ENCODE measurements at regions not wholly inside any gene's neighbourhood (a gene's known extent, or its start where the extent isn't known, plus 50 kb on each side); places are given as distances from the start of the nearest gene placed in this dataset.

- intact Hi-C loops (cut with micrococcal nuclease; ENCODE audit: unreplicated experiment) = no loop called here
- CTCF ChIA-PET = no interaction called here
- no peak overlapping the region for H3K27ac ChIP-seq (ENCODE audit: low read length)
Measured at GRCh38 chr2:144796936-144797335, 277.0 kb upstream of the ZEB2 start.

GRCh38 chr2:144796164-144796563, 276.2 kb upstream of the ZEB2 start:
- in situ Hi-C loops (cut with HindIII; ENCODE audit: low pct_unique_long_range_greater_than_20kb, low sequenced_read_pairs) (no loop called here), intact Hi-C loops (cut with micrococcal nuclease; ENCODE audit: unreplicated experiment) (no loop called here)
- no peak overlapping the region for H3K4me3 ChIP-seq (ENCODE audit: low read depth in 2 of 2, low read length in 2 of 2)
- ATAC-seq (no peak), DNase-seq (ENCODE audit: low read depth, low spot score) (no peak)
- no peaks in the 10 kb centered on the region for H3K36me3 ChIP-seq (ENCODE audit: control insufficient read depth, insufficient read depth, low read length)
- H3K27me3 ChIP-seq (ENCODE audit: control insufficient read depth, insufficient read depth, low read length) = no peaks in the 10 kb centered on the region
- TF ChIP-seq POLR2AphosphoS5 (IDR thresholded peaks at IDR 0.05; ENCODE audit: low read depth, low read length) = no peak
- no peak for TF ChIP-seq CTCF (IDR thresholded peaks at IDR 0.05)
- TF ChIP-seq, protein P1, sequence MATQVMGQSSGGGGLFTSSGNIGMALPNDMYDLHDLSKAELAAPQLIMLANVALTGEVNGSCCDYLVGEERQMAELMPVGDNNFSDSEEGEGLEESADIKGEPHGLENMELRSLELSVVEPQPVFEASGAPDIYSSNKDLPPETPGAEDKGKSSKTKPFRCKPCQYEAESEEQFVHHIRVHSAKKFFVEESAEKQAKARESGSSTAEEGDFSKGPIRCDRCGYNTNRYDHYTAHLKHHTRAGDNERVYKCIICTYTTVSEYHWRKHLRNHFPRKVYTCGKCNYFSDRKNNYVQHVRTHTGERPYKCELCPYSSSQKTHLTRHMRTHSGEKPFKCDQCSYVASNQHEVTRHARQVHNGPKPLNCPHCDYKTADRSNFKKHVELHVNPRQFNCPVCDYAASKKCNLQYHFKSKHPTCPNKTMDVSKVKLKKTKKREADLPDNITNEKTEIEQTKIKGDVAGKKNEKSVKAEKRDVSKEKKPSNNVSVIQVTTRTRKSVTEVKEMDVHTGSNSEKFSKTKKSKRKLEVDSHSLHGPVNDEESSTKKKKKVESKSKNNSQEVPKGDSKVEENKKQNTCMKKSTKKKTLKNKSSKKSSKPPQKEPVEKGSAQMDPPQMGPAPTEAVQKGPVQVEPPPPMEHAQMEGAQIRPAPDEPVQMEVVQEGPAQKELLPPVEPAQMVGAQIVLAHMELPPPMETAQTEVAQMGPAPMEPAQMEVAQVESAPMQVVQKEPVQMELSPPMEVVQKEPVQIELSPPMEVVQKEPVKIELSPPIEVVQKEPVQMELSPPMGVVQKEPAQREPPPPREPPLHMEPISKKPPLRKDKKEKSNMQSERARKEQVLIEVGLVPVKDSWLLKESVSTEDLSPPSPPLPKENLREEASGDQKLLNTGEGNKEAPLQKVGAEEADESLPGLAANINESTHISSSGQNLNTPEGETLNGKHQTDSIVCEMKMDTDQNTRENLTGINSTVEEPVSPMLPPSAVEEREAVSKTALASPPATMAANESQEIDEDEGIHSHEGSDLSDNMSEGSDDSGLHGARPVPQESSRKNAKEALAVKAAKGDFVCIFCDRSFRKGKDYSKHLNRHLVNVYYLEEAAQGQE (IDR thresholded peaks at IDR 0.05; ENCODE audit: insufficient read depth in 1 of 2, low read depth in 2 of 2, low read length in 1 of 2) = no peak
- TF ChIP-seq SIN3A (IDR thresholded peaks at IDR 0.05; ENCODE audit: borderline replicate concordance, insufficient read depth, low read depth, low read length) = no peak
- no peak for TF ChIP-seq TCF7L2 (IDR thresholded peaks at IDR 0.05; ENCODE audit: low read depth, low read length)
- H3K4me1 ChIP-seq (ENCODE audit: control insufficient read depth, insufficient read depth, low read length) = no peaks in the 10 kb centered on the region
- BruUV-seq (replicated peaks) = no TSS peak
- CTCF ChIA-PET = no interaction called here
- no peak overlapping the region for H3K27ac ChIP-seq (ENCODE audit: low read length)
- H3K9me3 ChIP-seq (ENCODE audit: control insufficient read depth, insufficient read depth, low read depth, low read length) = no peaks in the 10 kb centered on the region
- POLR2A ChIA-PET = no interaction called here

More at GRCh38 chr2:144796936-144797335, 277.0 kb upstream of the ZEB2 start:
- Histone ChIP-seq H3K36me3 (ENCODE audit: control insufficient read depth, insufficient read depth, low read length) (no peaks in the 10 kb centered on the region), H3K4me1 (ENCODE audit: control insufficient read depth, insufficient read depth, low read length) (no peaks in the 10 kb centered on the region), H3K27me3 (ENCODE audit: control insufficient read depth, insufficient read depth, low read length) (no peaks in the 10 kb centered on the region), H3K4me3 (ENCODE audit: low read depth in 2 of 2, low read length in 2 of 2) (no peak overlapping the region), H3K9me3 (ENCODE audit: control insufficient read depth, insufficient read depth, low read depth, low read length) (no peaks in the 10 kb centered on the region)
- DNase-seq (ENCODE audit: low read depth, low spot score) (no peak), ATAC-seq (no peak)
- no TSS peak for BruUV-seq (replicated peaks)
- TF ChIP-seq POLR2AphosphoS5 (IDR thresholded peaks at IDR 0.05; ENCODE audit: low read depth, low read length) (no peak), SIN3A (IDR thresholded peaks at IDR 0.05; ENCODE audit: borderline replicate concordance, insufficient read depth, low read depth, low read length) (no peak), CTCF (IDR thresholded peaks at IDR 0.05) (no peak), TCF7L2 (IDR thresholded peaks at IDR 0.05; ENCODE audit: low read depth, low read length) (no peak)
- TF ChIP-seq, protein P1 (IDR thresholded peaks at IDR 0.05; ENCODE audit: insufficient read depth in 1 of 2, low read depth in 2 of 2, low read length in 1 of 2) = no peak
- POLR2A ChIA-PET = no interaction called here
- in situ Hi-C loops (cut with HindIII; ENCODE audit: low pct_unique_long_range_greater_than_20kb, low sequenced_read_pairs) = no loop called here
